ENCODE measurements at regions not wholly inside any gene's neighbourhood (a gene's known extent, or its start where the extent isn't known, plus 50 kb on each side); places are given as distances from the start of the nearest gene placed in this dataset.
A peak's percentile ranks its signal among the peaks of the same experiment; 100 is the strongest.

GRCh38 chr20:62570897-62571668 lies 71.2 kb upstream of the SLCO4A1 start:
- peaks cover 0 to 9% of the 10 kb centered on the region in 2 donors for H3K36me3 Mint-ChIP-seq
- ATAC-seq (ENCODE audit: low read depth in 2 of 2) (peak in 1 of 2 donors; percentile 7), DNase-seq (no peak)
- H3K27me3 Mint-ChIP-seq: peaks cover 17 to 81% (median 48%) of the 10 kb centered on the region in 3 donors
- peaks cover 0 to 6% (median 0%) of the 10 kb centered on the region in 7 donors for H3K9me3 Mint-ChIP-seq
- H3K4me1 Mint-ChIP-seq: peaks cover 5 to 17% (median 8%) of the 10 kb centered on the region in 3 donors
- peak overlapping the region in 1 of 8 donors; percentile 0 for H3K4me3 Mint-ChIP-seq
- peak overlapping the region in 1 of 6 donors; percentile 48 for H3K27ac Mint-ChIP-seq

GRCh38 chr20:62571669-62572344 lies 70.5 kb upstream of the SLCO4A1 start:
- H3K27me3 Mint-ChIP-seq: peaks cover 17 to 86% (median 48%) of the 10 kb centered on the region in 3 donors
- H3K36me3 Mint-ChIP-seq: peaks cover 0 to 9% of the 10 kb centered on the region in 2 donors
- peaks cover 0 to 6% (median 0%) of the 10 kb centered on the region in 7 donors for H3K9me3 Mint-ChIP-seq
- no peak overlapping the region for H3K27ac Mint-ChIP-seq
- H3K4me3 Mint-ChIP-seq: peak overlapping the region in 1 of 8 donors; percentile 46
- DNase-seq: no peak
- peak; percentile 23 to 33 for ATAC-seq (ENCODE audit: low read depth in 2 of 2)
- H3K4me1 Mint-ChIP-seq: peaks cover 5 to 17% (median 8%) of the 10 kb centered on the region in 3 donors

DNA sequence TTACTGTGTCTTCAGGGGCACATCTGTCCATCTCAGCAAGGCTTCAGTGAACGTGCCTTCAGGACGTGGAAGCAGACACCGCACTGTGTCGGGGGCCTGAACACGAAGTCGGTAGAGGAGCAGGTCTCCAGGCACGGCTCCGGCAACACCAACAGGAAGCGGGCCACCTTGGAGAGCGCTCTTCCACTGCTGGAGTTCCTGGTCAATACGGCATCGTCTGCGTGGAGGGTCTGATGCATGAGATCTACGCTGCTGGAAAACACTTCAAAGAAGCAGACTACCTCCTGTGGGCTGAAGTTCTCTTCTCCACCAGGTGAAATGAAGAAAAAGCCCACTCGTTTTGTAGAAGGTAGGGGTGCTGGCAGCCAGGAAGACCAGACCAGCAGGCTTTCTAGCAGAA lies 69.3 kb upstream of the SLCO4A1 start:
- peaks cover 0 to 6% (median 0%) of the 10 kb centered on the region in 7 donors for H3K9me3 Mint-ChIP-seq
- DNase-seq (no peak), ATAC-seq (ENCODE audit: low read depth in 2 of 2) (no peak)
- peaks cover 21 to 88% (median 41%) of the 10 kb centered on the region in 3 donors for H3K27me3 Mint-ChIP-seq
- H3K4me1 Mint-ChIP-seq: peaks cover 5 to 12% (median 8%) of the 10 kb centered on the region in 3 donors
- H3K4me3 Mint-ChIP-seq: no peak overlapping the region
- H3K27ac Mint-ChIP-seq: no peak overlapping the region
- H3K36me3 Mint-ChIP-seq: peaks cover 0 to 9% of the 10 kb centered on the region in 2 donors

DNA sequence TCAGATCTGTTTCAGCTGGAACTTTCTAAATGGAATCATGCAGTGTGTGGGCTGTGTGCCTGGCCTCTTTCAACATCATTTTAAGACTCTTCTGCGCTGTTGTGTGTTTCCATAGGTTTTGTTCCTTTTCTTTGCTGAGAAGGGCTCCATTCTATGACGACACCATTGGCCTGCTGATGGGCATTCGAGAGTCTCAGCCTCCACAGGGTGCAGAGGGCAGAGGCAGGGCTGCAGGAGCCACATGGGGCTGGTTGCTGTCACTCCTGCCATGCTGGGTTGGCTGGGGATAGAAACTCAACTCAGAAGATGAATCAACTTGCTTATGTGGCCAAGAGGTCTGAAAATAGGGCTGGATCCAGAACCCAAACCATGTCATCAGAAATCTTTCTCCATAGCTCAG lies 68.5 kb upstream of the SLCO4A1 start:
- peaks cover 0 to 9% of the 10 kb centered on the region in 2 donors for H3K36me3 Mint-ChIP-seq
- H3K4me3 Mint-ChIP-seq: no peak overlapping the region
- no peak overlapping the region for H3K27ac Mint-ChIP-seq
- H3K4me1 Mint-ChIP-seq: peaks cover 6 to 14% (median 10%) of the 10 kb centered on the region in 3 donors
- H3K27me3 Mint-ChIP-seq: peaks cover 26 to 89% (median 39%) of the 10 kb centered on the region in 3 donors
- DNase-seq: no peak
- peaks cover 0 to 6% (median 0%) of the 10 kb centered on the region in 7 donors for H3K9me3 Mint-ChIP-seq
- no peak for ATAC-seq (ENCODE audit: low read depth in 2 of 2)

DNA sequence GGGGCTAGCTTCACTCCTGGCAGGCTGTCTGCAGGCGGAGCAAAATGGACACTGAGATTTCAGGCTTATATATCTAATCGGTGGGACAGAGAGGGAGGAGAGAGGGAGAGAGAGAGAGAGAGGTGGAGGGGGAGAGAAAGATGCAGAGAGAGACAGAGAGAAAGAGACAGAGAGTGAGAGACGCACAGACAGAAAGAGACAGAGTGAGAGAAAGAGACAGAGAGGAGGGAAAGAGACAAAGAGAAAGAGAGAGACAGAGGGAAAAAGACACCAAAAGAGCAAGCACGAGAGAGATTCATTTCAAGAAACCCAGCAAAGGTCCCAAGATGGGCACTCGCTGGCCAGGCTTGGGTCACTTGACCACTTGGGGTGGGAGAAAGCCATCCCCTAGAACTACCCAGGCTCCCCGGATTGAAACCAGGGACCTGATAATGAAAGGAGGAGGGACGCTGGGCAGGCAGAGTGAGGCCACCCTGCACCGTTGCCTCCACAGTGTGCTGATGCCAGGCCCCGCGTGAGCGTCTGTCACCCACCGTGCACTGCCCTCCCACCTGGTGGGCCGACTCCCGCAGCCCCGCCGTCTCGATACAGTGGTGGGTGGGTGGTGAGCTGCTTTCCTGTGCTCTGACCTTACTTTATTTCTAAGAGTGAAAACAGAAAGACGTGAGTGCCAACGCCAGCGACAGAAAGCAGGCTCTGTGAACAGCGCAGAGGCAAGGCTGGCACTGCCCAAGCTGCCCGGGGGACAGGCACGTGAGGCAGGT lies 67.9 kb upstream of the SLCO4A1 start:
- H3K4me3 Mint-ChIP-seq: no peak overlapping the region
- H3K9me3 Mint-ChIP-seq: peaks cover 0 to 6% (median 0%) of the 10 kb centered on the region in 7 donors
- no peak for ATAC-seq (ENCODE audit: low read depth in 2 of 2)
- no peak for DNase-seq
- H3K27ac Mint-ChIP-seq: no peak overlapping the region
- H3K27me3 Mint-ChIP-seq: peaks cover 32 to 89% (median 39%) of the 10 kb centered on the region in 3 donors
- peaks cover 0 to 13% of the 10 kb centered on the region in 2 donors for H3K36me3 Mint-ChIP-seq
- H3K4me1 Mint-ChIP-seq: peaks cover 9 to 18% (median 16%) of the 10 kb centered on the region in 3 donors

DNA sequence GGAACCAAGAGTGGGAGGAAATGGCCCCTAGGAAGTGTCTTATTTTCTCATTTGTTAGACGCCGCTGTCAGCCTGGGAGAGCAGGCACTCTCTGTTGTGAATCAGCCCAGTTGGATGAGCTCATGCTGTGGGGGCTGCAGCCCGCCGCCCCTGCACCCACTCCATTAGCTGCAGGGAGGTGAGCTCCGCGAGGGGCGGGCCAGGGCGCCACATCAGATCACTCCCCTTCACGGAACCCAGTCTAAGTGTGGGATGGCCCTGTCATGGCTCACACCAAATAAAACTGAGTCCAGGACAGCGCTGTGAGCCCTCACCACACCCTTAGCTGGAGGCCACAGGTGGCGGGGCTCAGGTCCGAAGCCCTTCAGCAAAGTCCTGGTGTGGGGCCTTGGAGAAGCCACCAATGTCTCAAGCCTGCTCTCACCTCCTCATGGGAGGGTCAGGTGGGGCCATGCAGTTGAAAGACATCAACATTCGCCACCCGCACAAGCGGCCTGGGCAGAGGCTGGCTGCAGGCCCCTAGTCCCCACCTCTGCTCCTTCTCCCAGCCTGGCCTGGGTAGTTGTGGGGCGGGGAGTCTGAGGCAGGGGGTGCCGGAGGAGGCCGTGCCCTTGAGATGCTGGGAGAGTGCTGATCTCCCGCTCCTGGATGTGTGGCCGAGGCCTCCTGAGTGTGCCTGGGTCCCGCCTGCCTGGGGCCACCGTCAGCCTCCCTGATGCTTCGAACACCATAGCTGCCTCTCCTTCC lies 66.2 kb upstream of the SLCO4A1 start:
- H3K27me3 Mint-ChIP-seq: peaks cover 35 to 86% (median 40%) of the 10 kb centered on the region in 3 donors
- peaks cover 8 to 20% (median 14%) of the 10 kb centered on the region in 3 donors for H3K4me1 Mint-ChIP-seq
- H3K27ac Mint-ChIP-seq: no peak overlapping the region
- H3K36me3 Mint-ChIP-seq: peaks cover 0 to 19% of the 10 kb centered on the region in 2 donors
- ATAC-seq (ENCODE audit: low read depth in 2 of 2) (no peak), DNase-seq (no peak)
- H3K4me3 Mint-ChIP-seq: no peak overlapping the region
- peaks cover 0 to 5% (median 1%) of the 10 kb centered on the region in 7 donors for H3K9me3 Mint-ChIP-seq

DNA sequence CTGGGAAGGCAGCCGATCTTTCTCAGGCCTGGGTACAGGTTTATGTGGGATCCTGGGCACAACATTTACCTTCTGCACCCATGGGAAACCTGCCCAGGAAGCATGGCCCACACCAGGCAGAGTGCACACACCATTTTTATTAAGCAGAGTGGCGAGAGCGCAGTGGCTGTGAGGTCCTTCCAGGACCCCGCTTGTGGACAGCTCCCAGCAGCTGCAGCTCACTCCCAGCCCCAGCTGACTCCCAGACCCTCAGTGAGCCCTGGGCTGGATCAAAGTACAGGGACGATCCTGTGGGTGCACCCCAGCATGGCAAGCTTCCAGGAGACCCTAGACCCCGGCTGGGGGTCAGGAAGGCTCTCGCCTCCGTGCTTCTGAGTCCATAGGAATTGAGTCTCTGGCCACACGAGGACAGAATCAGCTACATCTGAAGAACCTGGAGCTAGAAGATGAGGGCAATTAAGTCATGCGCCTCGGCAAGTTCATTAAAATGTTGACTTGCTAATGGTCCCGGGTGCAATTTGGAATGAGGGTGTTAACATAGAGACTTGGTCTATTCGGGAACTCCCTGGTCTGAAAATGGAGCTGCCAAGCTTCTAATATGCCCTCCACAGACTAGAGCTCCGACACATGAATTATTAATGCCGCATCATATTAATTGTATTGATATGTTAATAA lies 65.4 kb upstream of the SLCO4A1 start:
- Mint-ChIP-seq H3K36me3 (peaks cover 0 to 19% of the 10 kb centered on the region in 2 donors), H3K27ac (no peak overlapping the region), H3K4me3 (no peak overlapping the region), H3K27me3 (peaks cover 34 to 84% (median 40%) of the 10 kb centered on the region in 3 donors), H3K9me3 (peaks cover 0 to 4% (median 1%) of the 10 kb centered on the region in 7 donors), H3K4me1 (peaks cover 6 to 17% (median 11%) of the 10 kb centered on the region in 3 donors)
- DNase-seq: no peak
- no peak for ATAC-seq (ENCODE audit: low read depth in 2 of 2)

DNA sequence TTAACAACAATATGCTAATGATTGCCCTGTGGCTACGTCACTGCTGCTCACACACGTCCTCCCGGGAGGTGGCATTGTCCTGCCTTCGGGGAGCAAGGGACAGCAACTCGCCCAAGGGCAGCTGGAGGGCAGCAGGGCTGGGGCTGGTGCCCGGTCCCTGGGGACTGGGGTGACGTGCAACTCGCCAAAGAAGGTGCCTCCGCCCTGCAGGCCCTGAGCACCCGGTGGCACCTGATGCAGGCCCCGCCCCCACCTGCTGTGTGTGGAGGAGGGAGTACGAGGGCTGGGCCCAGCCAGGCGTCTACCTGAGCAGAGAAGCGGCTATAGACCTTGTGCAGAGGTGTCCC lies 64.8 kb upstream of the SLCO4A1 start:
- Mint-ChIP-seq H3K4me3 (no peak overlapping the region), H3K4me1 (peaks cover 3 to 17% (median 7%) of the 10 kb centered on the region in 3 donors), H3K9me3 (peaks cover 0 to 4% (median 0%) of the 10 kb centered on the region in 7 donors), H3K27me3 (peaks cover 34 to 80% (median 40%) of the 10 kb centered on the region in 3 donors), H3K27ac (no peak overlapping the region), H3K36me3 (peaks cover 0 to 19% of the 10 kb centered on the region in 2 donors)
- DNase-seq (no peak), ATAC-seq (ENCODE audit: low read depth in 2 of 2) (no peak)

GRCh38 chr20:62578294-62578897 lies 63.9 kb upstream of the SLCO4A1 start:
- Mint-ChIP-seq H3K4me1 (peaks cover 7 to 17% (median 10%) of the 10 kb centered on the region in 3 donors), H3K9me3 (peaks cover 0 to 4% (median 0%) of the 10 kb centered on the region in 7 donors), H3K27ac (no peak overlapping the region), H3K27me3 (peaks cover 40 to 80% (median 48%) of the 10 kb centered on the region in 3 donors), H3K36me3 (peaks cover 0 to 19% of the 10 kb centered on the region in 2 donors), H3K4me3 (no peak overlapping the region)
- ATAC-seq (ENCODE audit: low read depth in 2 of 2): no peak
- no peak for DNase-seq

- Mint-ChIP-seq H3K9me3 (peaks cover 0 to 4% (median 1%) of the 10 kb centered on the region in 7 donors), H3K27ac (no peak overlapping the region), H3K36me3 (peaks cover 0 to 11% of the 10 kb centered on the region in 2 donors), H3K27me3 (peaks cover 32 to 80% (median 48%) of the 10 kb centered on the region in 3 donors), H3K4me3 (peak overlapping the region in 1 of 8 donors; percentile 70), H3K4me1 (peaks cover 7 to 14% (median 11%) of the 10 kb centered on the region in 3 donors)
- no peak for DNase-seq
- no peak for ATAC-seq (ENCODE audit: low read depth in 2 of 2)
Measured at GRCh38 chr20:62580052-62580451, 62.3 kb upstream of the SLCO4A1 start.

GRCh38 chr20:62580733-62581132 lies 61.6 kb upstream of the SLCO4A1 start:
- H3K27me3 Mint-ChIP-seq: peaks cover 34 to 78% (median 51%) of the 10 kb centered on the region in 3 donors
- peaks cover 0 to 5% (median 3%) of the 10 kb centered on the region in 7 donors for H3K9me3 Mint-ChIP-seq
- DNase-seq (no peak), ATAC-seq (ENCODE audit: low read depth in 2 of 2) (no peak)
- H3K36me3 Mint-ChIP-seq: peaks cover 0 to 11% of the 10 kb centered on the region in 2 donors
- no peak overlapping the region for H3K27ac Mint-ChIP-seq
- no peak overlapping the region for H3K4me3 Mint-ChIP-seq
- H3K4me1 Mint-ChIP-seq: peaks cover 7 to 17% (median 13%) of the 10 kb centered on the region in 3 donors

GRCh38 chr20:62581308-62581707 lies 61.0 kb upstream of the SLCO4A1 start:
- no peak for DNase-seq
- Mint-ChIP-seq H3K4me1 (peaks cover 7 to 17% (median 13%) of the 10 kb centered on the region in 3 donors), H3K36me3 (peaks cover 0 to 11% of the 10 kb centered on the region in 2 donors), H3K9me3 (peaks cover 0 to 5% (median 2%) of the 10 kb centered on the region in 7 donors), H3K4me3 (no peak overlapping the region), H3K27ac (no peak overlapping the region), H3K27me3 (peaks cover 34 to 77% (median 56%) of the 10 kb centered on the region in 3 donors)
- ATAC-seq (ENCODE audit: low read depth in 2 of 2): no peak
